GM21515 (cell line): ENCODE measurements at regions not wholly inside any gene's neighbourhood (a gene's known extent, or its start where the extent isn't known, plus 50 kb on each side); places are given as distances from the start of the nearest gene placed in this dataset.

ENCODE experiments used
- ATAC-seq: cut with Tn5 transposase; IDR thresholded peaks from one replicate; pipeline ENCODE4 v1.9.1; 2021; ENCODE audit not compliant: unreplicated experiment

DNA sequence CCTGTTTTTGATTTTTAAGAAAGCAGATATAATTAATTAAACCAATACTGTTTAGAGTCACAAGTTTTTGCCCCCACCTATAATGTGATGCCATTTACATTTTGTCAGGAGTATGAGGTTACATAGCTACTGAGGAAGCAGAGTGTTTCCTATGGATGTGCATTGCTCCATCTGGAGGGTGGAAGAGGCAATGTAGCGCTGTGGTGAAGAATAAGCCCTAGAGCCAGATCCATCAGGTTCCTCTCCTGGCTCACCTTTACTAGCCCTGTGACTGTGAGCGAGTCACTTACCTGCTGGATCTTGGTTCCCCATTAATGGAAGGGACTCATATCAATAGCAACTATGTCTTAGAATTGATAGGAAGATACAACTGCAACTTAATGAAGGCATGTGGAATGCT is 216.0 kb downstream of the GPAM start:
- ATAC-seq: no peak

DNA sequence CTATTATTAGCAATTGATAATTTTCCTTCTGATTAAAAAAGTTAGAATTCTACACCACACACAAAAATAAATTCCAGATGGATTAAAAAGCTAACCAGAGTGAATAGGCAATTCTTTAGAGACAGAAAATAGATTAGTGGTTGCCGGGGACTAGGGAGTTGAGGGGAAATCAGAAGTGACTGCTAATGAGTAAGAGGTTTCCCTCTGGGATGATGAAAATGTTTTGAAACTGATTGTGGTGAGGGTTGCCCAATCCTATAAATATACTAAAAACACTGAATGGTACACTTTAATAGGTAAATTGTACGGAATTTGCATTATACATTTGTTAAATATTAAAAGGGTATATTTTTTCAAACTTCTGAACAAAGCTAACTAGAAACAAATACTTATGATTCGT is 214.9 kb downstream of the GPAM start:
- ATAC-seq: no peak

DNA sequence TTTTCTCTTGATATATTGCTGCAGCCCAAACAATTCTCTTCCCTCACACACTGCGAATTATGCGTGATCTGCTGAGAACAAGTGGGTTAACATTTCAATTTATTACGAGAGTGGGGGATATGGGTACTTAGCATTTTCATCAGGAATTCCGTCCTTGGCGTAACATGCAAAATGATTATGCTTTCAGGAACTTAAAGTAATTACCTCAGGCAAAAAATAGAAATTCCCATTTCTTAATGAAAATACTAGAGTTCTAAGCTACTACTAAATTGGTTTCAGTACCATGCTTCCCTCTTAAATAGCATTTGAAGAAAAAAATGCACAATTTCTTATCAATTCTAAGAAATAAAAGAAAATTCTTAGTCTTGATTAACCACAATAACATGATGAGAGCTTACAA is 213.5 kb downstream of the GPAM start:
- ATAC-seq: no peak

DNA sequence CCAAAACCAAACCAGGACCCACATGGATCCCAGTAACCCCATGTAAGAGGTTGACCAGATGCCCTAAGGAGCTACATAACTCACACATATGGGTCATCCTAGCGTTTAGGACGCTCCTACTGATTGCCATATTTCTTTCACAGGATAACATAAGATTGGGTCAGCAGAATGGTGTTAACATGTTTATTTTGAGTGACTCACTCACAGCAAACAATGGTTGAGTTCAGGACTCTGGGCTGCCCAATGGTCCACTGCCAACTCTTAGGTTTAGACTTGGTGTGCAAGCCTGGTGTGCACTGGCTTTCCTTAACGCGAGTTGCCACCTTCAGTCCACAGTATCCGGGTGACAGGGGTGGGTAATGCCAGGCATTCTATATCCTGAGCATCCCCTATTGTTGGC is 211.5 kb downstream of the GPAM start:
- ATAC-seq: no peak

DNA sequence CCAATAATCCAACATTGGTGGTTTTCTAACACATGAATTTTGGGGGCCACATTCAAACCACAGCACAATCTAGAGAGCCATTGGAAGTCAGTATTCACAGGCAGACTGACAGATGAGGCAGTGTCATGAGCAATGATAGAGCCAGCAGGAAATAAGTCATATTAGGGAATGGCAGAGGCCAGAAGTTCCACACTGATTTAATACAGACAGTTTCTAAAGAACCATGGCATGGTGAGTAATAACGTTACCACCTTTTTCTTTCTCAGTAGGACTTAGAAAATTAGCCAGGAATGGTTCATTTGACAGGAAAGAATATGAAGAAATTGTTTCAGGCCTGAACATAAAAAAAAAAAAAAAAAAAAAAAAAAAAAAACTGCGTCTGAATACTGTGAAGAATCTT is 210.3 kb downstream of the GPAM start:
- no peak for ATAC-seq

DNA sequence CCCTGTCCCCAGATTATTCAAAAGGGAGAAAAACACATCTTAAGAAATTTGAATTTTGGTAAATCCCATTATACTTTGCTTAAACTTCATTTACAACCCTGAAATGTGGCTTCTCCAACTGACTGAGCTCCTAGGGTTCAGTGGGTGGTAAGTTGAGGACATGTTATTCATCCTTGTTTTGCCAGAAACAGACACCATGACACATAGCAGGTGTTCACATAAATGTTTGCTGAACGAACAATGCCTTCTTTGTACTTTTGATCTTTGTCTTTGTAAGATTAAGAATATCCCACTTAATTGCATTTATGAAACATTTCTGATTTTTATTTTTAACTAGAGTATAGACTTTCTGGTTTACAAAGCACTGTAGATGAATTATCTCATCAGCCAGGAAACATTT is 209.7 kb downstream of the GPAM start:
- ATAC-seq: no peak

DNA sequence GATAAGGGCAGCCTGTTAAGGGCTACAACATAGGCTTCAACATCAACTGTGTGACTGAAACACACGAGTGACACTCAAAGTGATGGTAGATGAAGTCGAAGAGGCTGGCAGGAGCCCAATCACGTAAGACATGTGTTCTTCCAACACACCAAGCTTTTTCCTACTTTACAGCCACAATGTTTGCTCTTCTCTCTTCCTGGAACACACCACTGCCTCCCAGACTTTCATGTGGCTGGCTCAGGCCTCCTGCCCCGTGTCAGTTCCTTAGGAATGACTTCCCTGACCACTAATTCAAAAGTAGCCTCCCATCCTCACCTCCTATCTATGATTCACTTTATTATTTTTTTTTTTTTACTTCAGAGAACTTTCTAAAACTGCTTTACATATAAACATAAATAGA is 209.2 kb downstream of the GPAM start:
- ATAC-seq: no peak

DNA sequence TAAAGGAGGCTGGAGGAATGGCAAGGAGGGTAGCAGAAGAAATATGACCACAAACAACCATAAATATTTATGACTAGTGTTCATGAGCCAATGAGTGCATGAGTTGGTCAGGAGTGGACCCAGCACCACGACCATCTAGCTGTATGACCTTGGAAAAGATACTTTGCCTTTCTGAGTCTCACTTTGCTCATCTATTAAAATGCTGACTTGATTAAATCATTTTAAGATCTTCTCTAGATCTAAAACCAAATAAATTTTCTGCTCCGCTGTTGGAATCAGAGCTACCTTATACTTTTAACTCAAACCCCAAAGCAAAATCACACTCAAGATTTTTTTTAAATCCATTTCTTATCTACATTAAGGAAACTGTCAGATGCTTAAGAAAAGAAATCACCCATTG is 207.0 kb downstream of the GPAM start:
- ATAC-seq: no peak

DNA sequence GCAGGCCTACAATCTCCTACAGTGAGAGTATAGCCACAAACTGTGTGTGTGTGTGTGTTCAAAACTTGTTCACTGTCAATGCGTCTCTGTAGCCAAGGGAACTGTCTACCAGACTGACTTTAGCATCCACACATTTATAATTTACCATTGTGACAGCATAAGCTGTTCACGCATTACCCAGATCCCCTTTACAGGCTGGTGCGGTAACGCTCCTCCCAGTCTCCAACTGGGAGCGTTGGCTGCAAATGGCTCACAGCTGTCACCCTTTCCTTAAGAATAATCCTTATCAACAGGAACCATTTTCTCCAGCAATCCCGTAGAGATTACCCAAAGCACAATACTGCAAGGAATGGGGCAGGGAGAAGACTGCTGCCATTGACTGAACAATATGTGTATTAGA is 199.5 kb downstream of the GPAM start:
- no peak for ATAC-seq

DNA sequence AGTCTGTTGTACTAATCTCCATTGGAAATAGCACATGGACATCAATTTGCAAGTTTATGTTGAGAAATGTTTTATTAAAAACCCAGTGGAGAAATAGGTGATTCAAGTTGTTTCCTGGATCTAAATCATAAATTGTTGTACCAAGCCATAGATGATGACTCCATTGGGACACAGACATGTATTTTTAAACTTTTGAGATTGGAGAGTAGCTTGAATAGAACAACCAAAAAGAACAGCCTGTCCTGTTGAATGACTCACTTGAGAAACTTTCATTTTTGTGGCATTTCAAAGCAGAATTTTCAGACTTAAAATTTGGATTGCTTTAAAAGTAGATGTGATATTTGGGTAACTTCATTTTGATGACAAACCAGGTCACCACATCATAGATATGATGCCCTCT is 197.5 kb downstream of the GPAM start:
- no peak for ATAC-seq

DNA sequence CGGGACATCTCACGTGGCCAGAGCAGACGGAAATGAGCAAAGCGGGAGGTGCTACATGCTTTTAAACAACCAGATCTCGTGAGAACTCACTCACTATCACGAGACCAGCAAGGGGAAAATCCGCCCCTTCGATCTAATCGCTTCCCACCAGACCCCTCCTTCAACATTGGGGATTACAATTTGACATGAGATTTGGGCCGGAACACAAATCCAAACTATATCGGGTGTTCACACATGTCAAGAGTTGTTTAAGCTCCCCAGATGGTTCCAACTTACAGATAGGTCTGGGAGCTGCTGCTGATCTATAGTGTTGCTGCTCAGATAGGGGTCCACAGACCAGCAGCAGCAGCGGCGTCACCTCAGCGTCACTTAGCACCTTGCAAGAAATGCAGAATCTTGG is 194.9 kb downstream of the GPAM start:
- no peak for ATAC-seq

DNA sequence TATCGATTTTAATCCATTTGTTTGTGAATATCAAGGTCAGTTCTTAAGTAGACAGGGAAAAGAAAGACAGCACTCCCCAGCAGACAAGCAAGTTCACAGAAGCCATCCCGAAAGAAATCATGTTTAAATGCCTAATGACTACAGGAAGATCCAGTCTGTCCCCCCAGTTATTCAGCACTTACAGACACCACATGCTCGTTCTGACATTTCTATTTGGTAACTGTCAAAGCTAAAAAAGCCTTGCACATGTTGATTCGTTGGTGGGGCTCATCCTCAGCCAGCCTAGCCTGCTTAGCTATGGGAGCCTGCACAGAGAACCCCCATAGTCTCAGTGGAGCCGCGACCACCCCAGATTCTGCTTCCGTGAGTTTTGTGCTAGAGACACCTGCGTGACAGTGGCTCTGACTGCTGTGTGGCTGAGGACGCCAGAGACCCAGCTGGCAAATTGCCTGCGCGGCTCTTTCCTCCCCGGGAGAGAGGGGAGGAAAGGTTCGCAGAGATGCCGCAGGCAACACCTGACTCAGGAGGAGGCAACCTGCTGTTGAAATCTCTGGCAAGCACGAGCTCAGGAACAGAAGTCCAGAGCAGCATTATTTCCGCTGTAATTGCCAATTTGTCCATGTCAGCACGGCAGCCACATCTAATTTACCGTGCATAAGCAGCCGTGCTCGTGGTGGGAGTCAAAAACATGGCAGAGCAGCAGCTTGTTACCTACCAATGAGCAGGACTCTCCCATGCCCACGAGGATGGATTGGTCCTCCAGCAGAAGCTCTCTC is 194.2 kb downstream of the GPAM start:
- no peak for ATAC-seq

DNA sequence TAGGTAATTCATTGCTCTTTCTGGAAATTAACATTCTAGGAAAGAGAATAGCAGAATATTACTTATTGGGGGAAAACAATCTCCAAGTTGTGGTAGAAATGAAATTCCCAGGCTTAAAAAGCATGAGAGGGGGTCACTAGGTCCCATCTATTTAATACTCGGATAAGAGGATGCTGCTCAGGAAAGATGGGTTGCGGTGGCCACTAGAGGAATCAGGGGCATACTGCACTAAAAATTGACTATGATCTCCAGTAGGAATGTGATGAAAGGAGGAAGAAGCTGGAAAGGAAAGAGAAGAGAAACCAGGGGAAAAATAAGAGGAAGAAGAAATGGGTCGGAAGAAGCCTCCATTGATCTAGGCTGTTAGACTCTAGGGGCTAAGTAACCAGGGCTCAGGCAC is 192.8 kb downstream of the GPAM start:
- ATAC-seq: no peak

DNA sequence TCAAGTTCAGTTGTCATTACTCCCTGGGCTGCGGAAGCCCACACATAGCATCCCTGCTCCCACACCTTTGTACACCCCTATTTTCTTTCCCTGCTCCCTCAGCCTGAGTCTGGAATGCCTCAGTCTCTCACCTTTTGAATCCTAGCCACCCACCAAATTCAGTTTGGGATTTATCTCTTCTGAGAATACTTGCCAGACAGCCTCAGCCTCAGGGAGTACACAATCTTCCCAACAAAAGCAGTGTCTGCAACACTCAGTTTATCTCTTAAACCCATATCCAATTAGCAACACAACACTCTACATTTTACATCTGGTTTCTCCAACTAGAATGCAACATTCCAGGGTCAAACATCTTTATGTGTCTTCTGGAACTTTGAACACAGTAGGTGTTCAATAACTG is 190.2 kb downstream of the GPAM start:
- no peak for ATAC-seq

DNA sequence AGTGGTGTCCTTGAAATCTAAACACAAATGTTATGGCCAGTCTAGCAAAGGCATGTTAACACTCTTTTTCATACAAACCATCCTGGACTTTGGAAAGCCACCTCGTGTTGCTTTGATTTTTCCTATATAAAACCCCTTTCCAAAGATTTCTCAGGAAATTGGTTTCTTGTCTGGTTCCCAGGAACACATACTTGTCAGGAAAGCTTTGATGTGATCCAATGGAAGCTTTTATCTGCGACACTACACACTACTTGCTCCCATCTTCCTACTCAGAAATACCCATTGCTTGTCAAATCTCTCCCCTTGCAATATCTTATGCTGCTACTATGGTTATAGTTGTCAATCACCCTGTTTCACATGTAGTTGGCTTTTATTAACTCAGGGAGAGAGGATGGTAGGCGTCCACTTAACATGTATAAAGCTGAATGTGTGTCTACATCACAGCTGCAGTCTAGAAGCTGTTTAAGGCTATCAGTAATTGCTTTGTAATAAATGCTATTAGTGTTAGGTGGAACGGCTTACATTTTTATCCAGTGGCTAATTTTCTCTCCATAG is 189.6 kb downstream of the GPAM start:
- no peak for ATAC-seq

DNA sequence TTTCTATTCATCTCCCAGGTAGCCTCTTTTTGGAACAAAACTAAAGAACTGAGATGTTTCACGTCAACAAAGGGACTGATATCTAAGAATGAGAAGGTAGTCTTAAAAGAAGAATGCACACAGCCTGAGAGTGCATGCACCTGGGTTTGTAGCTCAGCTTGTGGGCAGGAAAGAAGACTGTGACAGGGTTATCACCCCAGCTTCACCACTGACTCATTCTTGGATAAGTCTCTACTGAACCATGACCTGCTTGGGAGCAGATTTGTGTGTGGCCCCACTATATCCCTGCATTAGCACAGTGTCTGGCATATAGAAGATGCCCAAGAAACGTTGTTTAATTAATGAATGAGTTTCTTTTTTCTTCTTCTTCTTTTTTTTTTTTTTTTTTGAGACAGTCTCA is 187.5 kb downstream of the GPAM start:
- peak; percentile 99 for ATAC-seq

DNA sequence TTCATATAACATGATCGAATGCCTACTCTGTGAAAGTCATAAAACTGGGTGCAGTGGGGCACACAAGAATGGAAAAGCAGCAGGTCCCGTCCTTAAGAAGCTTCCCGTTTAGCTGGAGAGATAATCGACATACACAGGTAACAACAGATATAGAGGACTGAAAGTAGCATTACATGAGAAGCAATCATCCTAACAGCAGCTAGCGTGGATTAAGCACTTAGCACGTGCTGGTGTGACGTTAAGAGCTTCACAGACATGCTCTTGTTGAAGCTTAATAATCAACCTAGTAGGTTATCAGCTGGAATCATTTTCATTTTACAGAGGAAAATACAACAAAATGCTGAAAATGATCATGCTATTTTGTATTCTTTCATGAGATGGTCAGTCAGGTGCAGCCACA is 184.8 kb downstream of the GPAM start:
- ATAC-seq: no peak

DNA sequence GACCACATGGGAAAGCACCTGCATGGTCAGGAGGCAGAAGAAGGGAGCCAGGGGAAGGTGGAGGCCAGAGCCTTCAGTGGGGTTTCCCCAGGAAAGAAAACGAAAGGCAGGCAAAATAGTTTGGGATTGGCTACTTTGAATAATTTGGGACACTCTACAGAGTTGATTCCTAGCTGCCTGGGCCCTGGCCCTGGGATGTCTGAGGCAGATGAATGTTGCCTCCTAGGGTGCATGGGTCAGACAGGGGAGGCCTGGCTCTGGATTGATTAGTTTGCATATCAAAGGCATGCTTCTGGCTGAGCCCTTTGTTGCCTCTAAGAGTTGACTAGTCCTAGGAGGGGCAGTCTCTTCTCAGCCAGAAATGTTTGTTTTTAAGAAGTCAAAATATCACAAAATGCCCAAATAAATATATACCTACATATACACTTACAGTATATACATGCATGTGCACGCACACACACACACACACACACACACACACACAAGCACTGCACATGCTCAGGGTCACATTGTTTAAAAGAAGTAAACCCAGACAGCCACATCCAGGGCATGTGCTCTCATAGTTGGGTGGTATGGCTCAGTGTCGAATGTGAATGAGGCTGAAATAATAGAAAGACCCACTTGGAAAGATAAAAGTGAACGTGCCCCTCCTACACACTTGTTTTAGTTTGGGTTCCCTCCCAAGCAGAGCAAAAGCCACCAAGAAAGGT is 184.2 kb downstream of the GPAM start:
- no peak for ATAC-seq

DNA sequence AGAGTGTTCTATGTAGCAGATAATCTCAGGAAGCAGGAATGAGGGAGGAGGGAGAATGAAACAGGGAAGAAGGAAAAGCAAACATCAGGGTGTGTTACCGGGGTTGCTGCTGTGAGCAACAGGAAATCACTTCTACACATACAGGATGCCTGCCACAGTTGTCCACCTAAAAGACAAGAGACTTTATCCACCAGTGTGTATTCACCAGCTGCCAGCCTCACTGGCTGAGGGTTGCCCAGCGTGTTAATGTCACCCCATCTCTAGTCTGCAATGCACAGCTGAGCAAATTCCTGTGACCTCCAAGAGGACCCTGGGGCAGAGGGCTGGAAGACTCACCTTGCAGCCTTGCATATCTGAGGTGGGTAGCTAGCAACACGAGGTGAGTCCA is 183.7 kb downstream of the GPAM start:
- ATAC-seq: no peak

DNA sequence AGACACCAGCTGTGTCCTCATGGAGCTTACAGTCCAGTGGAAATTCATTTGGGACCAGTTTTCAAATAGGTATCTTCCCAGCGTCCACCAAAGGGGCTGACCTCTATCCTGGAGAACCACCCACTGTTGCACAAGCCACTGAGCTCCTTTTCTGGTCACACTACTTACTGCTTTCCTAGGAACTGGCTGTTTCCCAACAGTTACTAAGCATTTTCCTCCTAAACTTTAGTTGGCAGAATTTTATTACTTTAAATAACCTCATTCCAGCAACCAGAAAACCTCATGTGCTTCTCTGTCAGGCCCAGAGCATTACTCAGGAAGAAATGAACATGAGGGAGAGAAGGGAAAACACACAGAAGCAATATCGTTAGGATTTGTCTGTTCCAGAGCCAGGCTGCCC is 183.1 kb downstream of the GPAM start:
- ATAC-seq: no peak

DNA sequence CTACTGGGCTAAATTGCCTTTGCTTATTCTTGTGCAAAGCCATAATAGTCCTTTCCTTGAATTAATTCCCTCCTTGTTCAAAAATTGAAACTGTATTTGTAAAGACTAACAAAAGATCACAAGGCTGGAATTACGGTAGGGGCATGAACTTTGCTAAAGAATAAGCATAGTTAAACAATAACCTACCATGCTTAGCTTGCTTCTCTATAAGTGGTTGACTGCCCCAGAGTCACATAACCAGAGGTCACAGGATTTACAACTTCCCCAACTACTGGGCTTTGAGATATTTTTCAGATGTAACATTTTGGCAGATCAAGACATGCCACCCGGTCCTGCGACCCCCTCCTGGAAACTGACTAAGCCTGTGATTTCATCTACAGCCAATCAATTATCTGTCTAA is 181.4 kb downstream of the GPAM start:
- no peak for ATAC-seq

DNA sequence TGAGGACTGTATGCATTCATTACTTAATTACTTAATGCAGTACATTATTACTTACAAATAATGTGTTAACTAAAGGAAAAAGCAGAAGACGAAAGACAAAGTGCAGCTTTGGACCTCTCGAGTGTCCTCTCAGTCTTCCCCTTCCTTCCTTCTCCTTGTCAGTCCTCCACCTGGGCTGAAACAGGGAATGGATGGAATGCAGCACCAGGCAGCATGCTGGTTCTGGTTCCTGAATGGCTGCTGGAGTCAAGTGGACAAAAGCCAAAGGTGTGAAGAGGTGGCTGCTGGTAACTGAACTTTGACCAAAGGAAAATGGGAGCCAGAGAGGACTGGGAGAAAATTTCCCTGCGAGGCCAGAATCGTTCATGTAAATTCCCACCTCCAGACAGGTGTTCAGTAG is 179.5 kb downstream of the GPAM start:
- ATAC-seq: no peak

DNA sequence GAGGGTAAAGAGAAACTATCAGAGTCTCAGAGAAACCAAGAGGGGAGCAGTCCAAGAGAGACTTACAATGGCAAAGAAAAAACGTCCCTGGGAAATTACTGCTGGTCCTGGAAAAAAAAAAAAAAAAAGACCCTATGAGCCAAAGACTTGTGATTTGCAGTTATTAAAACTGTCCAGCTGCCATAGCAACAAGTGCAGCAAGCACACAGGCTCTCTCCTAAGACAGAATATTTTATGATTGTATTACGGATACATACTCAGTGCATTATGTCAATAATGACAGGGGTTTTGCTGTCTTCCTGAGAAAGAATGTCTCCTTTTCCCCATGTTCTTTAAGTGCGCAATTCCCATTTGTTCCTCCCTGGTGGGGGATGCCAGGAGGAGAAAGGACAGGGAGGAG is 178.5 kb downstream of the GPAM start:
- ATAC-seq: no peak
